HepG2 (cell line): ENCODE measurements at regions not wholly inside any gene's neighbourhood (a gene's known extent, or its start where the extent isn't known, plus 50 kb on each side); places are given as distances from the start of the nearest gene placed in this dataset.

Source experiments
- ATAC-seq: fragments of 200-7000 bp; cut with Tn5 transposase; 3 replicates; pipeline ENCODE4 v1.9.1; 2020; ENCODE audit warnings: mild to moderate bottlenecking, moderate library complexity
- BruUV-seq: library from RNA; stranded (reverse); fragments of 400-500 nt; replicated peaks from 2 replicates; lab custom pipeline; 2021; lab: Mats Ljungman, UMichigan
- CTCF ChIA-PET: fragments of 300-600 bp; formaldehyde crosslinking; extraction: SDS; loops from one replicate; lab custom pipeline; 2021; ENCODE audit warnings: low total read pairs, inconsistent platforms, low intra/inter-chr PET ratio; lab: Yijun Ruan, JAX
- POLR2A ChIA-PET: fragments of 350-600 bp; sonication (Branson Sonifier 250); formaldehyde crosslinking; loops from one replicate; lab custom pipeline; 2020; ENCODE audit warnings: antibody characterized with exemption, inconsistent platforms; lab: Yijun Ruan, JAX
- DNase-seq: peaks from one replicate; pipeline ENCODE4 v3.0.0-alpha.2; 2015; ENCODE audit warnings: low spot score
- FAIRE-seq: peaks from 3 replicates; lab custom pipeline; 2011; peaks lifted over from hg19 to GRCh38; lab: Jason Lieb, UNC
- H2AFZ ChIP-seq: one replicate; pipeline ENCODE4 v1.6.1; 2011; ENCODE audit warnings: low read length, inconsistent platforms
- H3K27ac ChIP-seq: fragments of 300-600 bp; 3 replicates; pipeline ENCODE4 v1.8.0; 2011; ENCODE audit warnings: mixed run types, mild to moderate bottlenecking, mixed read lengths, low read length, inconsistent platforms; ENCODE audit not compliant: insufficient read depth; ENCODE audit errors: extremely low read length
- H3K27me3 ChIP-seq, 2 experiments: fragments of 200-600 bp in 1 of 2; 2 replicates in 1 of 2; 3 replicates in 1 of 2; pipeline versions ENCODE4 v1.6.0 to v1.8.0; 2011; ENCODE audit warnings: low read length in 2 of 2, mild to moderate bottlenecking in 2 of 2, moderate library complexity in 2 of 2, inconsistent platforms in 1 of 2; ENCODE audit not compliant: insufficient read depth in 2 of 2, control insufficient read depth in 1 of 2
- H3K36me3 ChIP-seq, 2 experiments: fragments of 200-600 bp in 1 of 2; replicated peaks in 1 of 2; 2 replicates in 1 of 2; 3 replicates in 1 of 2; pipeline versions ENCODE4 v1.5.1 to v1.8.0; 2011; ENCODE audit warnings: low read length in 2 of 2, inconsistent platforms in 1 of 2; ENCODE audit not compliant: insufficient read depth in 2 of 2, control insufficient read depth in 1 of 2
- H3K4me1 ChIP-seq: 2 replicates; pipeline ENCODE4 v1.5.1; 2012; ENCODE audit warnings: low read length, inconsistent platforms; ENCODE audit not compliant: insufficient read depth
- H3K4me2 ChIP-seq: 2 replicates; pipeline ENCODE4 v1.6.0; 2011; ENCODE audit warnings: low read depth, low read length, inconsistent platforms
- H3K4me3 ChIP-seq, 3 experiments: fragments of 200-600 bp in 1 of 3; sonication (generic), shearing (Covaris generic) in 1 of 3; replicated peaks in 1 of 3; 2 replicates each; pipeline ENCODE4 v1.5.1; 2011 to 2016; ENCODE audit warnings: low read length in 3 of 3, inconsistent platforms in 2 of 3, low read depth in 2 of 3, mild to moderate bottlenecking in 2 of 3, control low read depth in 1 of 3, mixed read lengths in 1 of 3; ENCODE audit not compliant: insufficient read depth in 1 of 3
- H3K79me2 ChIP-seq: one replicate; pipeline ENCODE4 v1.6.1; 2011; ENCODE audit warnings: low read length, inconsistent platforms; ENCODE audit not compliant: insufficient read depth
- H3K9ac ChIP-seq: 2 replicates; pipeline ENCODE4 v1.6.0; 2011; ENCODE audit warnings: mild to moderate bottlenecking, low read depth, low read length, inconsistent platforms; ENCODE audit not compliant: insufficient read depth
- H3K9me3 ChIP-seq: 2 replicates; pipeline ENCODE4 v1.5.1; 2012; ENCODE audit warnings: mild to moderate bottlenecking, low read length
- H4K20me1 ChIP-seq: 2 replicates; pipeline ENCODE4 v1.6.0; 2011; ENCODE audit warnings: inconsistent platforms, mild to moderate bottlenecking, low read length, moderate library complexity; ENCODE audit not compliant: insufficient read depth
- ATM ChIP-seq: fragments of 450-650 bp; IDR thresholded peaks from 2 replicates; pipeline ENCODE4 v1.7.1; 2017; ENCODE audit warnings: mild to moderate bottlenecking, borderline replicate concordance
- DR1 ChIP-seq: sonication (generic); formaldehyde crosslinking; IDR thresholded peaks from 2 replicates; pipeline ENCODE4 v1.8.0; 2021; ENCODE audit warnings: mild to moderate bottlenecking, missing genetic modification reagents, inconsistent platforms
- HCFC1 ChIP-seq: fragments of 150-350 bp; IDR thresholded peaks from 2 replicates; pipeline ENCODE4 v1.6.1; 2014; ENCODE audit warnings: low read depth, low read length
- HIVEP1 ChIP-seq: sonication (generic); formaldehyde crosslinking; IDR thresholded peaks from 2 replicates; pipeline ENCODE4 v1.4.0; 2020; ENCODE audit warnings: mild to moderate bottlenecking, missing genetic modification reagents
- NFE2 ChIP-seq: sonication (generic); formaldehyde crosslinking; IDR thresholded peaks from 2 replicates; pipeline ENCODE4 v1.4.0; 2020; ENCODE audit warnings: missing genetic modification reagents
- NKX3-1 ChIP-seq: sonication (generic); formaldehyde crosslinking; IDR thresholded peaks from 2 replicates; pipeline ENCODE4 v1.5.0; 2020; ENCODE audit warnings: missing genetic modification reagents
- RFX3 ChIP-seq: IDR thresholded peaks from 2 replicates; pipeline ENCODE4 v1.6.1; 2016; ENCODE audit warnings: missing biosample characterization, missing genetic modification reagents
- ZNF564 ChIP-seq: sonication (generic); formaldehyde crosslinking; IDR thresholded peaks from 2 replicates; pipeline ENCODE4 v1.8.1; 2023; ENCODE audit warnings: mild to moderate bottlenecking, missing genetic modification reagents
- ZNF605 ChIP-seq: sonication (generic); formaldehyde crosslinking; IDR thresholded peaks from 2 replicates; pipeline ENCODE4 v1.8.0; 2022; ENCODE audit warnings: mild to moderate bottlenecking, missing genetic modification reagents
- ZNF614 ChIP-seq: IDR thresholded peaks from 2 replicates; pipeline ENCODE4 v1.6.1; 2018; ENCODE audit warnings: missing biosample characterization, missing genetic modification reagents, inconsistent platforms, borderline replicate concordance
- ZNF713 ChIP-seq: sonication (generic); formaldehyde crosslinking; IDR thresholded peaks from 2 replicates; pipeline ENCODE4 v1.4.0; 2020; ENCODE audit warnings: mild to moderate bottlenecking, missing genetic modification reagents
- ZNF879 ChIP-seq: sonication (generic); formaldehyde crosslinking; IDR thresholded peaks from 2 replicates; pipeline ENCODE4 v1.8.1; 2023; ENCODE audit warnings: missing genetic modification reagents
- ZSCAN12 ChIP-seq: sonication (generic); formaldehyde crosslinking; IDR thresholded peaks from 2 replicates; pipeline ENCODE4 v1.9.0; 2021; ENCODE audit warnings: mild to moderate bottlenecking, missing genetic modification reagents
- WGBS: methylation state at CpG from one replicate; pipeline ENCODE4 v1.1.6; 2017; ENCODE audit warnings: low lambda C conversion rate; 5-methylcytosine and 5-hydroxymethylcytosine counted together
- in situ Hi-C: cut with HindIII; loops from 2 replicates; pipeline ENCODE4 v1.10.0; 2017; ENCODE audit warnings: low pct_unique_long_range_greater_than_20kb; ENCODE audit not compliant: extremely low pct_ligation_motif_present
- intact Hi-C: fragments of 100-400 bp; cut with micrococcal nuclease; formaldehyde crosslinking; loops from one replicate; pipeline ENCODE4 v1.10.0; 2022; ENCODE audit not compliant: unreplicated experiment
- TF ChIP-seq, protein P1 (sequence below): sonication (generic); formaldehyde crosslinking; IDR thresholded peaks from 2 replicates; pipeline ENCODE4 v1.5.0; 2020; ENCODE audit warnings: mild to moderate bottlenecking, missing genetic modification reagents, moderate library complexity
- TF ChIP-seq, protein P2 (sequence below): sonication (generic); formaldehyde crosslinking; IDR thresholded peaks from 2 replicates; pipeline ENCODE4 v1.8.0; 2022; ENCODE audit warnings: mild to moderate bottlenecking, missing genetic modification reagents, moderate library complexity
- TF ChIP-seq, protein P3 (sequence below): sonication (generic); formaldehyde crosslinking; IDR thresholded peaks from 2 replicates; pipeline ENCODE4 v1.4.0; 2020; ENCODE audit warnings: missing genetic modification reagents, low read depth, mild to moderate bottlenecking, borderline replicate concordance
- TF ChIP-seq, protein P4 (sequence below): sonication (generic); formaldehyde crosslinking; IDR thresholded peaks from 2 replicates; pipeline ENCODE4 v1.9.0; 2022; ENCODE audit warnings: missing genetic modification reagents, mild to moderate bottlenecking, borderline replicate concordance

DNA sequence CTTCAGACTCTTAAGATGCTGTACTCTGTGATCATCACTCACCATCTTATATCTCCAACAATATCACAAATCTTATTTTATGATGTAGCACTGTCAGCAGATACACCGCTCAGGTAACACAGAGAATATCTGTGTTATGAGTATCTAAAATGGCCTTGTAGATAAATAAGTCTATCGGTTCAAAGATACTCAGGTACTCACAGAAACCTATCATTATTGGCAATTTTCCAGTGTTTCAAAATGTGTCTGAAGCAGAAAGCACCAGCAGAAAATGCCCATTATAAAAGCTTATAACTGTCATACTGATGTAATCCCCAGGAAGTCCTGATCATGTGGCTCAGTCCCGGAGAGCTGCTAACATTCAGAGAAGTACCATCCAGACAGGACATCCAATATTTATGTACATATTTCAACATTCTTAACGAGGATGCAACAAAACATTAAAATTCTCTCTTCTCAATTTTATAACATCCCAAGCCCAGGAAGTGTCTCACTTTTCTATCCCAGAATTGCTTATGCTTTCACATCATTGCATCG, 190.7 kb upstream of the LMNTD1 start:
- Histone ChIP-seq H3K4me1 (no peaks in the 10 kb centered on the region), H3K36me3 (no peaks in the 10 kb centered on the region), H4K20me1 (no peaks in the 10 kb centered on the region), H3K4me2 (no peak overlapping the region), H2AFZ (no peak overlapping the region), H3K9me3 (no peaks in the 10 kb centered on the region), H3K4me3 (no peak overlapping the region), H3K79me2 (no peaks in the 10 kb centered on the region), H3K27me3 (no peaks in the 10 kb centered on the region), H3K9ac (no peak overlapping the region), H3K27ac (no peak overlapping the region)
- ChIA-PET CTCF (no interaction called here), POLR2A (no interaction called here)
- in situ Hi-C loops (no loop called here), intact Hi-C loops (no loop called here)
- no peak for ATAC-seq
- BruUV-seq, result no TSS peak
- no peak for DNase-seq
- 16% methylated on average over 5 of the region's 5 CpGs for WGBS
- TF ChIP-seq, protein P1, sequence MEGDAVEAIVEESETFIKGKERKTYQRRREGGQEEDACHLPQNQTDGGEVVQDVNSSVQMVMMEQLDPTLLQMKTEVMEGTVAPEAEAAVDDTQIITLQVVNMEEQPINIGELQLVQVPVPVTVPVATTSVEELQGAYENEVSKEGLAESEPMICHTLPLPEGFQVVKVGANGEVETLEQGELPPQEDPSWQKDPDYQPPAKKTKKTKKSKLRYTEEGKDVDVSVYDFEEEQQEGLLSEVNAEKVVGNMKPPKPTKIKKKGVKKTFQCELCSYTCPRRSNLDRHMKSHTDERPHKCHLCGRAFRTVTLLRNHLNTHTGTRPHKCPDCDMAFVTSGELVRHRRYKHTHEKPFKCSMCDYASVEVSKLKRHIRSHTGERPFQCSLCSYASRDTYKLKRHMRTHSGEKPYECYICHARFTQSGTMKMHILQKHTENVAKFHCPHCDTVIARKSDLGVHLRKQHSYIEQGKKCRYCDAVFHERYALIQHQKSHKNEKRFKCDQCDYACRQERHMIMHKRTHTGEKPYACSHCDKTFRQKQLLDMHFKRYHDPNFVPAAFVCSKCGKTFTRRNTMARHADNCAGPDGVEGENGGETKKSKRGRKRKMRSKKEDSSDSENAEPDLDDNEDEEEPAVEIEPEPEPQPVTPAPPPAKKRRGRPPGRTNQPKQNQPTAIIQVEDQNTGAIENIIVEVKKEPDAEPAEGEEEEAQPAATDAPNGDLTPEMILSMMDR (CRISPR knock-in tag), result no peak
- TF ChIP-seq ZSCAN12 (no peak), ZNF713 (no peak), DR1 (CRISPR knock-in tag) (no peak), ZNF614 (no peak)
- FAIRE-seq, result no peak

DNA sequence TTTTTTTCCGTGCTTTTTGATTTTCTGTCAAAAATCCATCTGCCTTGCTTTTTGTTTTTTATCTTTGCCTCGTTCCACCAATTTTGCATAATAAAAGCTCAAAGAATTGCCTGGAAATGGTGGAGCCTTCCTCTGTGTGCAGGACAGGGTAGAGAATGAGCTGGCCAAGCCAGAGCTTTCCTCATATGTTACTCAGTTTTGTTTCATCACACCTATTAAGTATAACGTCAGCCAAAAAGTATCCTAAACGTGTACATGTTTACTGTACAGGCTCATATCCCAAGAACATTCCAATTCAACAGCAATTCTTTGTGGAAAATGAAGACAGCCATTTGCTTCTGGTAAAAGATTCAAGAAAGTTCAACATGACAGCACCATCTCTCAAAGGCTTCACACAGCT, 191.2 kb upstream of the LMNTD1 start:
- POLR2A ChIA-PET, result no interaction called here
- Histone ChIP-seq H3K27ac (no peak overlapping the region), H3K36me3 (no peaks in the 10 kb centered on the region), H2AFZ (no peak overlapping the region), H3K9ac (no peak overlapping the region), H3K79me2 (no peaks in the 10 kb centered on the region), H3K4me3 (no peak overlapping the region), H3K27me3 (no peaks in the 10 kb centered on the region), H3K4me1 (no peaks in the 10 kb centered on the region), H3K9me3 (no peaks in the 10 kb centered on the region), H3K4me2 (no peak overlapping the region), H4K20me1 (no peaks in the 10 kb centered on the region)
- no peak for DNase-seq
- no peak for ATAC-seq
- TF ChIP-seq ZNF879 (CRISPR knock-in tag) (no peak), ZNF605 (CRISPR knock-in tag) (no peak), NKX3-1 (CRISPR knock-in tag) (no peak), NFE2 (no peak), HIVEP1 (CRISPR knock-in tag) (no peak), ATM (no peak), RFX3 (CRISPR knock-in tag) (no peak), ZNF564 (CRISPR knock-in tag) (no peak), HCFC1 (no peak)
- TF ChIP-seq, protein P2, sequence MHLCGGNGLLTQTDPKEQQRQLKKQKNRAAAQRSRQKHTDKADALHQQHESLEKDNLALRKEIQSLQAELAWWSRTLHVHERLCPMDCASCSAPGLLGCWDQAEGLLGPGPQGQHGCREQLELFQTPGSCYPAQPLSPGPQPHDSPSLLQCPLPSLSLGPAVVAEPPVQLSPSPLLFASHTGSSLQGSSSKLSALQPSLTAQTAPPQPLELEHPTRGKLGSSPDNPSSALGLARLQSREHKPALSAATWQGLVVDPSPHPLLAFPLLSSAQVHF (CRISPR knock-in tag), result no peak
- TF ChIP-seq, protein P3, sequence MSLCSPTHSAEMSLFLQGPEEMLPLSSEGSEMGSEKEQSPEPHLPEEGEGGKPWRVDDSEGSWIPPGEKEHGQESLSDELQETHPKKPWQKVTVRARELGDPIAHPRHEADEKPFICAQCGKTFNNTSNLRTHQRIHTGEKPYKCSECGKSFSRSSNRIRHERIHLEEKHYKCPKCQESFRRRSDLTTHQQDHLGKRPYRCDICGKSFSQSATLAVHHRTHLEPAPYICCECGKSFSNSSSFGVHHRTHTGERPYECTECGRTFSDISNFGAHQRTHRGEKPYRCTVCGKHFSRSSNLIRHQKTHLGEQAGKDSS (CRISPR knock-in tag), result no peak
- TF ChIP-seq, protein P4, sequence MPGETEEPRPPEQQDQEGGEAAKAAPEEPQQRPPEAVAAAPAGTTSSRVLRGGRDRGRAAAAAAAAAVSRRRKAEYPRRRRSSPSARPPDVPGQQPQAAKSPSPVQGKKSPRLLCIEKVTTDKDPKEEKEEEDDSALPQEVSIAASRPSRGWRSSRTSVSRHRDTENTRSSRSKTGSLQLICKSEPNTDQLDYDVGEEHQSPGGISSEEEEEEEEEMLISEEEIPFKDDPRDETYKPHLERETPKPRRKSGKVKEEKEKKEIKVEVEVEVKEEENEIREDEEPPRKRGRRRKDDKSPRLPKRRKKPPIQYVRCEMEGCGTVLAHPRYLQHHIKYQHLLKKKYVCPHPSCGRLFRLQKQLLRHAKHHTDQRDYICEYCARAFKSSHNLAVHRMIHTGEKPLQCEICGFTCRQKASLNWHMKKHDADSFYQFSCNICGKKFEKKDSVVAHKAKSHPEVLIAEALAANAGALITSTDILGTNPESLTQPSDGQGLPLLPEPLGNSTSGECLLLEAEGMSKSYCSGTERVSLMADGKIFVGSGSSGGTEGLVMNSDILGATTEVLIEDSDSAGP, result no peak
- 1% methylated on average over 4 of the region's 4 CpGs for WGBS
- BruUV-seq, result no TSS peak
- intact Hi-C loops, result no loop called here
- CTCF ChIA-PET, result no interaction called here
- in situ Hi-C loops, result no loop called here
- no peak for FAIRE-seq
